ENCODE measurements at regions not wholly inside any gene's neighbourhood (a gene's known extent, or its start where the extent isn't known, plus 50 kb on each side); places are given as distances from the start of the nearest gene placed in this dataset.
"Not testable (repeated sequence)": the region's sequence is repeated elsewhere in the genome, so short reads cannot be mapped to it uniquely, and the experiment has no call there.

DNA sequence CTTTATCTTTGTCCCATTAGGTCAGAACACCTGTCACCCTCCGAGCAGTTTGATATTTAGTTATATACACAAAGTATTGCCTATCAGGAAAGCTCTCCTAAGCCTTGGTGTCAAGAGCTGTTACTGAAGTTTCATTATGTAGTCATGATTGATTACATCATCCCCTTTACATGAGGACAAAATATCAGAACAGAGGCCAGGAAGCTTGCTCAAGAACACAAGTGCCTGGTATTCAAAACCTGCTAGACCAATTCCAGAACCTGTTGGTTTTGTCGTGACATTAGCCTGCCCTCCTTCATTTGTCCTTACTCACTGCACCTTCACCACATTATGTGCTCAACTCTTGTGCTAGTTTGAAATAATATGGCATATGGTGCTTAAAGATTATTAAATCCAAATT lies 377.1 kb downstream of the CDH19 start:
- no peaks in the 10 kb centered on the region for H3K9me3 ChIP-seq
- H3K27ac ChIP-seq, result no peak overlapping the region
- no peak for TF ChIP-seq POLR2A (IDR thresholded peaks at IDR 0.05)
- TF ChIP-seq, protein P1, sequence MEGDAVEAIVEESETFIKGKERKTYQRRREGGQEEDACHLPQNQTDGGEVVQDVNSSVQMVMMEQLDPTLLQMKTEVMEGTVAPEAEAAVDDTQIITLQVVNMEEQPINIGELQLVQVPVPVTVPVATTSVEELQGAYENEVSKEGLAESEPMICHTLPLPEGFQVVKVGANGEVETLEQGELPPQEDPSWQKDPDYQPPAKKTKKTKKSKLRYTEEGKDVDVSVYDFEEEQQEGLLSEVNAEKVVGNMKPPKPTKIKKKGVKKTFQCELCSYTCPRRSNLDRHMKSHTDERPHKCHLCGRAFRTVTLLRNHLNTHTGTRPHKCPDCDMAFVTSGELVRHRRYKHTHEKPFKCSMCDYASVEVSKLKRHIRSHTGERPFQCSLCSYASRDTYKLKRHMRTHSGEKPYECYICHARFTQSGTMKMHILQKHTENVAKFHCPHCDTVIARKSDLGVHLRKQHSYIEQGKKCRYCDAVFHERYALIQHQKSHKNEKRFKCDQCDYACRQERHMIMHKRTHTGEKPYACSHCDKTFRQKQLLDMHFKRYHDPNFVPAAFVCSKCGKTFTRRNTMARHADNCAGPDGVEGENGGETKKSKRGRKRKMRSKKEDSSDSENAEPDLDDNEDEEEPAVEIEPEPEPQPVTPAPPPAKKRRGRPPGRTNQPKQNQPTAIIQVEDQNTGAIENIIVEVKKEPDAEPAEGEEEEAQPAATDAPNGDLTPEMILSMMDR (IDR thresholded peaks at IDR 0.05), result no peak
- H3K4me3 ChIP-seq, result no peak overlapping the region
- no peaks in the 10 kb centered on the region for H3K27me3 ChIP-seq
- WGBS (ENCODE audit: insufficient coverage, low coverage, low lambda C conversion rate, missing lambda C conversion rate), result 66% methylated on average over 2 of the region's 2 CpGs
- H3K36me3 ChIP-seq, result no peaks in the 10 kb centered on the region
- intact Hi-C loops (cut with DNase I), result no loop called here
- no peaks in the 10 kb centered on the region for H3K4me1 ChIP-seq
- DNase-seq, result no peak
- ATAC-seq, result no peak

DNA sequence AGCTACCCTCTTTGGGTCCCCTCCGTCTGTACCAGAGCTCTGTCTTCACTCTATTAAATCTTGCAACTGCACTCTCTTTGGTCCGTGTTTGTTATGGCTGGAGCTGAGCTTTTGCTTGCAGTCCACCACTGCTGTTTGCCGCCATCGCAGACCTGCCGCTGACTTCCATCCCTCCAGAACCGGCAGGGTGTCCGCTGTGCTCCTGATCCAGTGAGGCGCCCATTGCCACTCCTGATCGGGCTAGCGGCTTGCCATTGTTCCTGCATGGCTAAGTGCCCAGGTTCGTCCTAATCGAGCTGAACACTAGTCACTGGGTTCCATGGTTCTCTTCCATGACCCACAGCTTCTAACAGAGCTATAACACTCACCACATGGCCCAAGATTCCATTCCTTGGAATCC lies 380.6 kb downstream of the CDH19 start:
- 66% methylated on average over 4 of the region's 12 CpGs for WGBS (ENCODE audit: insufficient coverage, low coverage, low lambda C conversion rate, missing lambda C conversion rate)
- H3K36me3 ChIP-seq; H3K27ac ChIP-seq; H3K27me3 ChIP-seq; H3K4me3 ChIP-seq; intact Hi-C loops (cut with DNase I); H3K4me1 ChIP-seq; ATAC-seq; H3K9me3 ChIP-seq; DNase-seq: not testable (repeated sequence)

DNA sequence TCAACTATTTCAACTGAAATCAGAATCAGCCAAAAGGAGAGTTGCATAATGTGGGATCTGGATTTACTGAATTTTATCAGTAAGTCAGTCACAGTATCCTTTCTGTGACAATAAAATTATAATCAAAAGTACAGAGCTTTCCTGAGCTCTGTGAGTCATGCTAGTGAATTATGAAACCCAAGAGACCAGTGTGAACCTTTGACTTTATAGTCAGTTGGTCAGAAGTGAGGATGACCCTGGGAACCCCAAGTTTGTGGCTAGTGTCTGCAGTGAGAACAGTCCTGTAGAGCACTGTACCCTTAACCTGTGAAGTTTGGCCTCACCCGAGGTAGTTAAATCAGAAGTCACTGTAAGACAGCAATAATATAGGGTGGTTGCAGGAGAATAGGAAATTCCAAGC lies 381.7 kb downstream of the CDH19 start:
- H3K4me3 ChIP-seq, result no peak overlapping the region
- TF ChIP-seq, protein P1 (IDR thresholded peaks at IDR 0.05), result no peak
- TF ChIP-seq POLR2A (IDR thresholded peaks at IDR 0.05), result no peak
- ATAC-seq (no peak), DNase-seq (no peak)
- H3K9me3 ChIP-seq, result no peaks in the 10 kb centered on the region
- WGBS (ENCODE audit: insufficient coverage, low coverage, low lambda C conversion rate, missing lambda C conversion rate), result 67% methylated on average over 1 of the region's 1 CpG
- H3K4me1 ChIP-seq, result no peaks in the 10 kb centered on the region
- intact Hi-C loops (cut with DNase I), result no loop called here
- no peaks in the 10 kb centered on the region for H3K36me3 ChIP-seq
- no peak overlapping the region for H3K27ac ChIP-seq
- H3K27me3 ChIP-seq, result no peaks in the 10 kb centered on the region

DNA sequence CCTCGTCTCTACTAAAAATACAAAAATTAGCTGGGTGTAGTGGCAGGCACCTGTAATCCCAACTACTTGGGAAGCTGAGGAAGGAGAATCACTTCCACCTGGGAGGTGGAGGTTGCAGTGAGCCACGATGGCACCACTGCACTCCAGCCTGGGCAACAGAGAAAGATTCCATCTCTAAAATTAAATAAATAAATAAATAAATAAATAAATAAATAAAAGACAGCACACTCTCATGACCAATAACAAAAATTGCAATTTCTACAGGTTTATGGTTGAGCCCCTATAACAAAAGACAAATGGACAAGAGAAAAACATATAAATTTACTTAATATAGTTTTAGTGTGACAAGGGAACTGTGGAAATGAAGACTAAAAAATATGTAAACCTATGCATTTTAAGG lies 384.1 kb downstream of the CDH19 start:
- Histone ChIP-seq H3K4me1 (no peaks in the 10 kb centered on the region), H3K9me3 (no peaks in the 10 kb centered on the region), H3K4me3 (no peak overlapping the region), H3K27me3 (no peaks in the 10 kb centered on the region), H3K27ac (no peak overlapping the region), H3K36me3 (no peaks in the 10 kb centered on the region)
- intact Hi-C loops (cut with DNase I), result no loop called here
- DNase-seq, result no peak
- TF ChIP-seq POLR2A (IDR thresholded peaks at IDR 0.05), result no peak
- TF ChIP-seq, protein P1 (IDR thresholded peaks at IDR 0.05), result no peak
- no peak for ATAC-seq
- 40% methylated on average over 2 of the region's 2 CpGs for WGBS (ENCODE audit: insufficient coverage, low coverage, low lambda C conversion rate, missing lambda C conversion rate)

DNA sequence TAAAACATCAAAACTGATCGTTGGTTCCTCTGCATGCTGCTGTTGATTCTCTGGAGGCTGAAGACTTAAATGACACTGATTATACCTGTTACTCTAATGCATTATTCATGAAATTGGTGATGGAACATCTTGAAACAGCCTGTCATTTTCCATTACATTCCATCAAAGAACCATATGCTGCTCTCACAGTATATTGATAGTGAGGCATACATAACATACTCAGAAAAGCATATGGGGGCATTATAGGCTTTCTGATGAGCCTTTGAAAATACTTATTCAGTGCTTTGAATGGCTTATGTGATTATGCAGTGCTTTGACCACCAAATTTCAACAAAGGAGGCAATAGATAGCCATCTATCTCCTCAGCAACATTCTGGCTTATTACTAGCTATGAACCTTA lies 392.1 kb downstream of the CDH19 start:
- TF ChIP-seq POLR2A (IDR thresholded peaks at IDR 0.05), result no peak
- TF ChIP-seq, protein P1 (IDR thresholded peaks at IDR 0.05), result no peak
- intact Hi-C loops (cut with DNase I), result no loop called here
- Histone ChIP-seq H3K27ac (no peak overlapping the region), H3K9me3 (no peaks in the 10 kb centered on the region), H3K27me3 (no peaks in the 10 kb centered on the region), H3K36me3 (no peaks in the 10 kb centered on the region), H3K4me1 (no peaks in the 10 kb centered on the region), H3K4me3 (no peak overlapping the region)
- DNase-seq, result no peak
- WGBS (ENCODE audit: insufficient coverage, low coverage, low lambda C conversion rate, missing lambda C conversion rate), result 38% methylated on average over 1 of the region's 1 CpG
- ATAC-seq, result no peak
